ENCODE measurements at regions not wholly inside any gene's neighbourhood (a gene's known extent, or its start where the extent isn't known, plus 50 kb on each side); places are given as distances from the start of the nearest gene placed in this dataset.

DNA sequence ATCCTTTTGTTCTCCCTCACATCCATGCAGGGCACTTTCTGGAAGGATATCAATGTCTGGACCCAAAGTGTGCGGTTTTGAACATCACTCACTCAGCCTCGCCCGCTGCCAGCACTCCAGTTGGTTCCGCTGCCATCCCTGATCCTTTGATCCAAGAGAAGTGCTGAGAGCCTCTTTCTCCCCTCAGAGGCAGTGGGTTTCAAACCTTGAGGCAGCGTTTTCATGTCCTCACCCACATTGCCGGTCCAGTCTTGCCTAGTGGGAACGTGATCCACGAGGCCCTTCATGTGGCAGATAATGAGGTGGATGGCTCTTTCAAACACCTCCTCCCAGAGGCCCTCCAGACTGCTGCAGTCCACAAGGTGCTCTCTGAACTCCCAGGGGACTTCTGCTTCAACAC is 122.2 kb downstream of the ACTL8 start:
- no peak for DNase-seq

DNA sequence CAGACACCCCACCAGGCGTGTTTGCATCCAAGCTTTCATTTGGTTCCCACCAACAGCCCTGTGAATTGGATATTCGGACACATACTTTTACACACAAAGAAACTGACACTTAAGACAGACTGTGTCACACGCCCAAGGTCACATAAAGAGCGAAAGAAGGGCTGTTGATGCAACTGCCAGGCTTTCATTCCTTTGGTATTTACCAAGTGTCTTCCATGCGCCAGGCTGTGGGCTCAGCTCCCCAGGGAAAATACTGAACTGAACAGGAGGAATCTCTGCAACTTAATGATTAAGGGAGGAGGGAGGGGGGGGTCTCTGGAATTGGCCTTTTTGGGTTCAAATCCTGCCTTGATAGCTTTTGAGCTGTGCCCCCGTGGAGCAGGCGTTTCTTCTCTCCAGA is 122.8 kb downstream of the ACTL8 start:
- no peak for DNase-seq

DNA sequence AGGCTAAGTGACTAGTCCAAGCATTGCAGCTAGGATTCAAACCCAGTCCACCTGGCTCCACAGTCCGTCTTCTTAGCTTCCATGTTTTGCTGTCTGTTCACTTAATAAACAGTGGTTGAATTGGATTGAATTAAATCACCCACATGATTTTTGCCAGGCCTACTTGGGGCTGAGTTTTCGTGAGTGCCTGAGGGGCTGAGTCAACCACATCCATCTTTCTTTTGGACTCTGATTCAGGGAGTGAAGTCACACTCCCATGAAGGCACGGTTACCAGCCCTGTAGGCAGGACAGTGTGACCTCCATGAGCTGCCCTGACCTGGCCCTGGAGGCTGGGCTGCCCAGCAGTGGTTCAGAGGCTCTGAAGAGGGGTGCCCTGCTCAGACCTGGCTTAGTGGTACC is 123.7 kb downstream of the ACTL8 start:
- no peak for DNase-seq

DNA sequence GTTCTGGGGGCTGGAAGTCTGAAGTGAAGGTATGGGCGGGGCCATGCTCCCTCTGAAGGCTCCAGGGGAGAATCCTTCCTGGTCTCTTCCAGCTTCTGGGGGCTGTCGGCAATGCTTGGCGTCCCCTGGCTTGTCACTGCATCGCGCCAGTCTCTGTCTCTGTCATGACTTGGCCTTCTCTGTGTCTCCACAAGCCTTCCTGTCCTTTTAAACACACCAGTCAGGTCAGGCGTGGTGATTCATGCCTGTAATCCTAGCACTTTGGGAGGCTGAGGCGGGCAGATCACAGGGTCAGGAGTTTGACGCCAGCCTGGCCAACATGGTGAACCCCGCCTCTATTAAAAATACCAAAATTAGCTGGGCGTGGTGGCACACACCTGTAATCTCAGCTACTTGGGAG is 125.3 kb downstream of the ACTL8 start:
- DNase-seq = no peak

DNA sequence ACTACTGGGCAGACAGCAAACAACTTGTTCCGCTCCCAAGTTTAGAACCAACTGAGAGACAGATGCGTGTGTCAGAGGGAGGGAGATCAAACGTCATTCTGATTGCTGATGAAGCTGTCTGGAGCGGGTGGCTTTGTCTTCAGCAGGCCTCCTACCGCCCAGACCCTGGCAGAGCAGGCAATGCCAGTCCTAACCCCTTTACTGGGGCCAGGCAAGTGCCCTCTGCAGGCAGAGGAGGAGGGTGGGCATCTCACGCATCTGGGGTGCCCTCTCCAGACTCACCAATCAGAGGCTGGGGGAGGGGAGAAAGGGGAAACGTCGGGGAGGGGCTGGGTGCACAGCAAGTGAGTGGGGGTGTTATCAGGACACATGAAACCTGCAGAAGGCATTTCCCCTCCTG is 126.6 kb downstream of the ACTL8 start:
- no peak for DNase-seq

DNA sequence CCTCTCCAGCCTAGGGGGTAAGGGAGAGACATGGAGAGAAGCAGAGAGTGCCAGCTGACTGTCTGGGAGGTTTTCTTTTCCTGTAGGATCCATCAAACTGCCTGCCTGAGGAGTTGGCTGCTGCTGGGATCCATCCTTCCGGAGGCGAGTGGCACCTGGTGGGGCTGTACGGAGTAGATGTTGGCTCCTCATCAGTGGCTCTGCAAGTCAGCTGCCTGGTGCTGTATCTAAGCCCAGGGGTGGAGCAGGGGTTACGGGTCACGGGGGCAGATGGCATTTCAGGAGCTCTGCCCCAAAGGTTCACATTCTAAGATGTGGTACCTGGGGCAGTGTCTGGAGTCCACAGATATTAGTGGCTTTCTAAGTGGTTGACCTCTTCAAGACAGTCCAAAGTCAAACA is 128.0 kb downstream of the ACTL8 start:
- DNase-seq = no peak

DNA sequence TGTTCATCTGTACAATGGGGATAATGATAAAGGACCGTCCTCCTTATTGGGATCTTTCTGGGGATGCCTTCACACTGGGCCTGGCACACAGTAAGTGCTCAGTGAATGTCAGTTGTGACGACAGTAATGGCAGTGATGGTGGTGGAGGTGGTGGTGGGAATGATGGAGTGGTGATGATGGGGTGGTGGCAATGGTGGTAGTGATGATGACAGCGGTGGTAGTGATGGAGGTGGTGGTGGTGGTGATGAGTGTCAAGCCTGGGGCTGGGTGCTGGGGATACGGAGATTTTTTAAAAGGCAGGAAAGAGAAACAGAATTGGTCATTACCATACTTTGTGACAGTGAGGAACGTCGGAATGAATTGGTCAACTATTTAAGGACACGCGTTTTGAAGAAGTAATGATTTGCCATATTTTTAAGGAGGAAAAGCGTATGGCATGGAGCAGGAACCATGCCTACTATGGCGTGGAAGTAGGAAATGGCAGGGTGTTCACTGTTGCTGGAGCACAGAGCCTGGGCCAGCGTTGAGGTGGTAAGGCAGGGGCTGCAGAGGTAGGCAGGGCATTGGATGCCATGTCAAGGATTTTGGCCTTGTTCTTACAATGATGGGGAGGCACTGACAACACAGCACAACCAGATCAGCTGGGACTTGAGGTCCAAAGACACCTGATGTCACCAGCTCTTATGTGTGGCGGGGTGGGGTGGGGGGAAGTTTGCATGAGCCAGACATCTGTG is 128.7 kb downstream of the ACTL8 start:
- no peak for DNase-seq

DNA sequence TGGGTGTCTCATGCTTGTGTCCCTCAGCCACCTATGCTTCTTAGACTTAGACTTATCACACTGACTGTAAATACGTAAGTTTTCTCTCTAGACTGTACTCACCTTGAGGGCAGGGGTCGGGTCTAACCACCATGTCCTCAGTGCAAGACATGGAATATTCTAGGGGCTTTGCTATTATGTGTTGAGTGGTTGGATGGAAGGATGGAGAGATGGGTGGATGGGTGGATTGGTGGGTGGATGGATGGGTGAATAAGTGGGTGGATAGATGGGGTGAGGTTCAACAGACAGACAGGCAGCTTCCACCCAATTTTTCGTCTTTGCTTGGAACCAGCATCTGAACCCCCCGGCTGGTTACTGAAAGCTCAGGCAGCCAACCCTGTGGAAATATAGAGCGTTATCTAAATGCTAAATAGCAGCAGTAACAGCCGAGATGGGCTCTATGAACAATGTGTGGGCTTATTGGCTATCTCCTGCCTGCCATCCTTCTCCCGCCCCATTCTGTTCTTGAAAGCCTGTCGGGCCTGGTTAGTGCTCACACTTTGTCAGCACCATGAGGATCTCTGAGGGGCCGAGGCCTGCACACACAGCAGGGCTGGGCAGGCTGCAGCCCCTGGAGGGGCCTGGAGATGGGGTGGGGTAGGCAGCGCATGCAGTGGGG is 130.7 kb downstream of the ACTL8 start:
- DNase-seq = no peak

DNA sequence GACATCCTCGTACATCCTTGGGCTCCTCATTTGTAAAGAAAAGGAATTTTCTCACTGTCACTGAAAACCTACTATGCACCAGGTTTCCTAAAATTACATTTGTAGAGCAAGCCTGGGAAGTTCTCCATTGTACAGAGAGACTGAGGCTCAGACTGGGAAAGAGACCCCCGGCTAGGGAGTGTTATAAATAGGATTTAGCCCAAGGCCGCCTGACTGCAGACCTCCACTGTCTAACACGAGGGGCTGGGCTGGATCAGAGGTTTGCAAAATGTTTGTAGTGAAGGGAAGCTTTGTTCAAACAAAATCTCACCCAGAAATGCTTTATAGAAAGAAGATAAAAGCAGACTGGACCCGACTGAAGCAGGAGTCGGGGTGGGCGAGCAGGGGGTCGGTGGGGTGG is 131.3 kb downstream of the ACTL8 start:
- no peak for DNase-seq

DNA sequence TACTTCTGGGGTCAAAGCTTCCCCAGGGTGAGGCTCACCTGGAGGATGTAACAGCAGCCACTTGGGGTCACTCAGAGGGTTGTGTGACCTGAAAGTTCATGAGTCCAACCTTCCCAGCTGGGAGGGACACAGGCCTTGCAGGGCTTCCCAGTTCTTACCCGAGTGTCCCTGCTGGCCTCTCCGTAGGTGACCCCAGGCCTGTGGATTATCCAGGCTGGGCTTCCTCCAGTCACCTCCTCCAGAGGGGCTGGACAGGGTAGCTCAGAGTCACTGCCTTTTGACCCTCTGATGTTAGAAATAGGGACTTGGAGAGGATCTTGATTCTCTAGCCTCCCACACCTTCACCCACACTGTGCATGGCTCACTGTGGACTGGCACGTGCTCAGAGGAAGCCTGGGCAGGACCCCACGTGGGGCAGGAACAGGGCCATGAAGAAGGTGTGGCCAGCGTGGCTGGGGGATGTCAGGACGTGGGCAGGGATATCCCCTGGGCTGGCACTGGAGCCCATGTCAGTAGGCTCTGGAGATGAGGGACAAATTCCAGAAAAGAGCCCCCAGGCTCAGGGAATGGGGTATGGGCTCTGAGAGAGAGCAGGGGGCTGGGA is 131.8 kb downstream of the ACTL8 start:
- no peak for DNase-seq

DNA sequence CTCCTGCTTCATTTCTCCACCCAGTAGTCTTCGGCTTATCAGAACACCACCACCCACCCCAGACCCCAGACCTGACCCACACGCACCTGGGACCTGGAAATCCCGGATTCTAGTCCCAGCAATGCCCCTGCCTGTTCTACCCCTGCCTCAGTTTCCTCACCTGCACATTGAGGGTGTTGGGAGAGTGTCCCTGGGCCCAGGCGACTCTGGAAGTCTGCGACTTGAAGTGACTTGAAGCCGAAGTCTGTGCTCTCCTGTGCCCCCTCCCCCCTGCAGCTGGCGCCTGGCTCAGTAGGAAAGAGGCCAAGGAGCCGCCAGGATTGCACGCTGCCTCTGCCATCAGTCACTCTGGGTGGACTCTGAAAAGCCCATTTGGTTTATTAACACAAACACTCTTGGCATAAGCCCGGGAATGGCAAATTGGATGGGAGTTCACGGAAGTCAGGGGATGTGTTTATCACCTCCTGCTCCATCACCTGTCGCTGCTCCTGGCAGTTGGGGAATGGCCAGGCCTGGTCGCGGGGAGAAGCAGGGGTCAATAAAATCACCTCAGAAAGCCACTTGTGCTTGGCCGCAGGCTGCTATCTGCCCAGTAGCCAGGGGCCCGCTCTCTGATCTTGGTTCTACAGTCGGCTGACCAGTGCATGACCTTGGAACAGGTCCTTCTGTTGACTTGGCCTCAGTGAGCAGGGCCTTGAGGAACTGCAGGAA is 132.7 kb downstream of the ACTL8 start:
- DNase-seq = no peak

DNA sequence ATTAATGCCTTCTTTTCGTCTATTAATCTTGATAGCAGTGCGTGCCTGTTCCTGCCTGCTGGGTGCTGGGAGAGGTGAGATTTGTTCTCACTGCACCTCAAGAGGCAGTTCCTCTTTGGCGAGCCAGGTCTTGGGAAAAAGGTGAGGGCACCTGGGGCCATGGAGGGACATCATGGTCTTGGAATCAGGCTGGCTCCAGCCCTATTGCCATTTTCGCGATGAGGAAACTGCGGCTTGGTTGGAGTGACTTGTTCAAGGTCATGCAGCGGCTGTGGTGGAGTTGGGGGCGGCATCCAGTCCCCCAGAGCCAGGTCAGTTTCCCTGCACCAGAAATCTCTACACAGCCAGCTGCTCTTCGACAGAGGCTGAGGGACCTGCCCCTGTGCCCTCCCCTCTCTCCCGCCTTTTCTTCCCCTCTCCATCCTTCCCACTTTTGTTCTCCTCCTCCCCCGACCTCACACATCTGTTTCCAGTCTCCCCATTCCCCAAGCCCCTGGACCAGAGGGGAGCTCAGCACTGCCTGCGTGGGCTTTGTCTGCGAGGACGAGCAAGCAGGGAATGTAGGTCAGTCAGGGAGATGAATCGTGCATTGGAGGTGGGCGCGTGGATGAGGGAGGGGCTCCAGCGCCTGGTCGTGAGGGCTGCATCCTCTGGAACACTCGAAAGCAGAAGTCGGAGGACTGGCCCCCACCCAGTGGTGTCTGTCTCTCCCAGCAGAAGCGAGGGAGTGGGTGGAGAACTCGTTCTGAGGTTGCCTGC is 135.1 kb downstream of the ACTL8 start:
- DNase-seq = no peak

DNA sequence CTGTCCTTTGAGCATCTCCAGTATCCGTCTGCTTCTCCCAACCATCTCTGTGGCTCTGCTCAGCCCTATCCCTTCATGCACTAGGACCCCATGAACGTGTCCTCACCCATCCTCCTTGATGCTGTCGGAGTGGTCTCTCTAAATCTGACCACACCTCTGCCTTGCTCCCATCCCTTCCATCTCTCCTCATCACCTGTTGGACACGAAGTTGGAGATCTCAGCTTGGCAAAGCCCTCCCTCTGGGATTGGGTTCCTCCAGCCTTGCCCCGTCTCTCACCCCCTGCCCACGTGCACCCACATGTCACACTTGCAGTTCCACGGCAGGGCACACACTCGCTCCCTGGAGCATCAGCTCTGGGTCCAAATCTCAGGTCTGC is 135.7 kb downstream of the ACTL8 start:
- no peak for DNase-seq

DNA sequence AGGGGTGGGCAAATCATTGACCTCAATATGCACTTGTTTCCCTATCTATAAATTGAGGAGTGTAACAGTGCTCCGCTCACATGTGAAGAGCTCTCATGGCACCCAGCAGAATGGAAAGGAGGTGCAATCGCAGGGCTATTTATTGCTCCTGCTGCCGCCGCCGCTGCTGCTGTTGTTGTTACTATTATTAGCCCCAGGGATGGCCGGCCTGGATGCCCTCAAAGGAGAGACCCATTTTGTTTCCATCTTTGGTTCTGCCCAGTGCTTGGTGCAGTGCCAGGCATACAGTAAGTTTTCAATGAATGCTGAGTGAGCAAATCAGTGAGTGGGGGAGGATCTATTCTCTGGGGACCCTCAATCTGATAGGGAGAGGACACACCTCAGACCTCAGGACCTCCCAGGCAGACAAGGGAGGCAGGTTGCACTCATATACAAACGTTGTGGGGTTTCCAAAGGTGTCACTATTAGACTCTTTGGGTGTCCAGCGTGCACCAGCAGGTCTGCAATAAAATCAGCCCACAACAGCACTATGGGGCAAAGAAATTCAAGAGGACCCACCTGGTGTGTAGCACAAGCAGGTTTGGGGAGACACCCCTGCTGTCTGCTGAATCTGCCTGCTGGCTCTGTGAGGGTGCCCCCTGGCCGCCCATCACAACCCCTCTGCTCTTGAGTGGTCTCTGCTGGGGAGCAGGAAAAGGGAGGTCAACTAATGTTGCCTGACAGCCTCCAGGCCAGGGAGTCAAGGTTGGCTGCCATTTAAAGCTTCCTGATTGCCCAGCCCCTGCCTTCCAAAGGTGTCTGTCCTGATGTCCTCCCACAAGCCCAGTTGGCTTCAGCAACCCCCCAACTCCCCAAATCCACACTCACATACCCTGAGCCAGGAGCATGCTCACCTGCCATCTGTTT is 136.3 kb downstream of the ACTL8 start:
- no peak for DNase-seq

DNA sequence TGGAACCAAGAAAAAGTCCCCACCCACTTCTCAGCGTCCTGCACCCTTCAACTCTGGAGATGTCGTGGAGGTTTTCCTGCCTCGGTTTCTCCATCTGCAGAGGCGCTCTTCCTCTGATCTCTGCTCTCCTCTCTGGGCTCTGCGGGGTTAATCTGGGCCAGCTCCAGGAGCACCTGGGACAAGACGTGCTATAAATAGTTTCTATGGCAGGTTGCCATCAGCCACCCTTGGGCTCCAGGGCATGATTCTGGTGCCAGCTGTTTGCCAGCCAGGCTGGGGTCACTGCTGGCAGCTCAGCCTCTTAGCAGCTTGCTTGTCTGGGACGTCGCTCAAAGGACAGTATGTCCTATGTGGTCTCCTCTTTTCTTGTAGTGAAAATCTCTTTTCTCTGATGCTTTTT is 137.1 kb downstream of the ACTL8 start:
- DNase-seq = no peak

DNA sequence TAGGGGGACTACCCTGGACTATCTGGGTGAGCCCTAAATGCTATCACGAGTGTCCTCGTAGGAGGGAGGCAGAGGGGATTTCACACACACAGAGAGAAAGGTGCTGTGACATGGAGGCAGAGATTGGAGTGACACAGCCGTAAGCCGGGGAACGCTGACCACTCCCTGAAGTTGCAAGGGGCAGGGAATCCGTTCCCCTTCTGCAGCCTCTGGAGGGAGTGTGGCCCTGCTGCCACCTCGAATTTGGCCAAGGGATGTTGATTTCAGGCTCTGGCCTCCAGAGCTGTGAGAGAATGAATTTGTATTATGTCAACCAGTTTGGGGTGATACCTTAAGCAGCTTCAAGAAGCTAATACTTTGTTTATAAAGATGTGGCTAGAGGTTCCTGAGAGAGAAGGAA is 137.7 kb downstream of the ACTL8 start:
- DNase-seq = no peak

DNA sequence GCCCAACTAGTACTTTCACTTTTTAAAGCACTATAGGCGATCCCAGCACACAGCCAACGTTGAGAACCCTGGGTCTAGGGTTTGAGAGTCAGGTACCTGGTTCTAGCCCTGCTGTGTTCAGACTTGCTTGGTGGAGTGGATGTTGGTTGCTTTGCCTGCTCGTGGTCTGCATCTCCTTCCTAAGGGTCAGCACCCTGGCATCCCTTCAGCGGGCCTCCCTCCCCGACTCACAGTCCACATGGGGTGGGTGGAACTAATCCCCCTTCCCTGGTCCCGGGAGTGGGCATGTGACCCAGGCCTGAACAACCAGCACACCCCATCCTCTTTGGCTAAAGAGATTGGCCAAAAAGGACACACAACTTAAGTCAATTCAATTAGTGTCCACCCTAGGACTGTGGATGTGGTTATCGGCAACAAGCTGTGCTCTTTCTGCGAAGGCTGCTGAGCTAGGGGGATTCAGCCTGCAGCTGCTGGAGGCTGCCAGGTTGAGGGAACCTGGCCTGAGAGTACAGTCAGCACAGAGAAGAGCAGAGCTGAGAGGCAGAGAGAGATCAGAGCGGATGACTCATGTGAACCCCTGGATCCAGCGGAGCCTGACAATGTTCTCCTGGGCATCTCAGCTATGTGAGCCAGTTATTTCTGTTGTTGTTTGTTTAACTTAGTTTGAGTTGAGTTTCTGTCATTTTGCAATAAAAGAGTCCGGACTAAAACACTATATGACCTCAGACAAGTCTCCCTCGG is 138.9 kb downstream of the ACTL8 start:
- DNase-seq = no peak

DNA sequence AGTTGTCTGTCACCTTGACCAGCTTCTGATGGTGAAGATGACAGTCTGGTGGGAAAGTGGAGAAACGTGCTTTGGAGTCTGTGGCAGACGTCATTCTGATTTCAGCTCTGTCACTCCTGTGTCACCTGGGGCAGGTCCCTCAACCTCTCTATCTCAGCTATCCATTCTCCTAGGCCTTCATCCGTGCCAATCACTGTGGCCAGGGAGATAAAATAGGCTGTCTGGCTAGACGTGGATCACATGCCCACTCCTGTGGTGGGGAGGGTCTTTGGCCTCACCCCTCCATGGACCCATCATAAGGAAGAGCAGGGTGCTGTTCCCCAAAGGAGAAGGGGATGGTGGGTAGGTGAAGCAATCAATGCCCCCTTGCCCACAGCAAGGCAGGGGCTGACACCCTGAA is 140.3 kb downstream of the ACTL8 start:
- no peak for DNase-seq

DNA sequence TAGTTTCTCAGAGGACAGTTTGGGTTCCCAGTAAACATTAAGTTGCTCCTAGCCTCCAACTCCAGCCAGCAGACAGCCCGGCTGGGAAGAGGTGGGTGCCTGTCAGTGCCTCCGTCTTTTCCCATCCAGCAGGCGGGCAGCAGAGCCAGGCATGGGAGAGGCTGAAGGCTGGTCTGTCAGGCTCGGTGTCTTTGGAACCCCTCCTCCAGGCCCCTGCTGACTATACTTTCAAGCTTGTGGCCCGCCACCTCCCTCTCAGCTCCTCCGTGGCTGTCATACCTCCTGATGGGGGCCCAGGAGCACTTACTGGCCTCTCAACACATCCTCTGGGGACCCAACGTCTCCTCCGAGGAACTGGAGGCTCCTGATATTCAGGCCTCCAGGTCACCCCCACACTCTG is 140.9 kb downstream of the ACTL8 start:
- DNase-seq = no peak

DNA sequence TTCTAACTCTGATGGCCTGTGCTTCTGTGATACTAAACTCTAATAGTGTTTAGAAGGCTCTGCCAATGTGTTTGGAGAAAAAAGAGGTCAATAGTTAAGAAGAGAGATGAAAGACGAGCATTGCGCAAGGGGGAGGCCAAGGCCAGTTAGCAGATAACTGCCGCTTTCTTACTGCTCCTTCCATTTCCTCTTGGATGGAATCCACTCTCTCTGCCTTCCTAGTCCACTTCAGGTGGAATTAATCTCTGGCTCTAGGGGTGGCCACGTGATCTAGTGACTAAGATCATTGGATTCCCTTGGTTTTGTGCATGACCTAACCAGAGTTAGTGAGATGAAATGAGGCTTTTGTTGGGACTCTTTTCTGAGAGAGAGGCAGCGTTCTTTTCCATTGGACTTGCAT is 148.3 kb downstream of the ACTL8 start:
- no peak for DNase-seq

All from right lung (tissue), 2 donors.